AG20443 (cell line): ENCODE measurements at regions not wholly inside any gene's neighbourhood (a gene's known extent, or its start where the extent isn't known, plus 50 kb on each side); places are given as distances from the start of the nearest gene placed in this dataset.

Experiments
- DNase-seq: peaks from one replicate; pipeline ENCODE4 v3.0.0; 2012; ENCODE audit warnings: low spot score, mixed read lengths

- DNase-seq: no peak
Measured at GRCh38 chr9:126017758-126018157, 270.6 kb downstream of the PBX3 start.

GRCh38 chr9:126020836-126021235 is 273.7 kb downstream of the PBX3 start:
- no peak for DNase-seq

- no peak for DNase-seq
Measured at GRCh38 chr9:126023962-126024361, 276.8 kb downstream of the PBX3 start.

DNA sequence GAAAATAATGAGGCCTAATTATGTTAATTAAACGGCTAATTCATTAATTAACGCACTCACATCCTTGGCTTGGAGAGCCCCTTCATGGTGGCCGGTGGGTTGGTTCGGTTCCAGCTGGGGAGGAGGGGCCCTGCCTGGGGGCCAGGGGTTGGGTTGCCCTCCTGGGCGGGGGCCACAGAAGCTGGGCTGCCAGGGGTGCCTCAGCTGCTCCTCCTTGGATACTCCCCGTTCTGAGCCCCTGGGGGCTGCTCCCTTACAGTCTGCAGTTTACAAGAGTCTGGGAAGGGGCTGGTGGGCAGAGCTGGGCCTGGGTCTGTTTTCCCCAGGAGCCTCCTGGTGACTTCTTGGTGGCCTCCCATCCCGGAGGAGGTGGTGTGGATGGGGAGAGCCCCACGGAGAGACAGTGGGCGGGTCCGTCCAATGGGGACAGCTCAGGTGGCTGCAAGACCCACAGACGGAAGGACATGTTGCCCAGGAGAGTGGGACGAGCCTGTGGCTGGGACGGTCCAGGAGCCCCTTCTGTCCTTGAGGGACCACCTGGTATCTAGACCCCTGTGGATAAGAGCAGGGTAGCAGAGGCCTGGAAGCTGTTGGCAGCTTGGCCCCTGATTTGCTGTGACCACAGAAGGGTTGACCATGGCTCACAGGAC is 277.5 kb downstream of the PBX3 start:
- no peak for DNase-seq

DNA sequence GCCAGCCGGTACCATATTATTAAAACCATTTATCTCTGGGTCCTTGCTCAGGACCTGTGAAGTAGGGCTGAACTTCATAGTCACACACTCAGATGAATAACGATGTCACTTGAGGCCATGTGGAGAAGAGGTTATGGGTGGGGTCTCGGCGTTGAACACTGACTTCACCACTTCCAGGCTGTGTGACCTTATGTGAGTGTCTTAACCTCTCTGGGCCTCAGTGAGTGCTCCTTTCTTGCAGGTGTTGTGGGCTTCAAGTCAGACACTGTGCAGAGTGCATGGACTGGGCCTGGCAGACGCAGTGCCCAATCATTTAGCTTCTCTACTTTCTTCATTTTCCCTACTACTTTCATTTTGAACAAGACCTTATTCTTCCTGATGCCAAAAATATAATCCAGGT is 278.8 kb downstream of the PBX3 start:
- no peak for DNase-seq

GRCh38 chr9:126027566-126027965 is 280.4 kb downstream of the PBX3 start:
- DNase-seq: no peak

GRCh38 chr9:126028746-126029145 is 281.6 kb downstream of the PBX3 start:
- no peak for DNase-seq

GRCh38 chr9:126030716-126031115 is 283.5 kb downstream of the PBX3 start:
- no peak for DNase-seq

GRCh38 chr9:126031116-126031515 is 283.9 kb downstream of the PBX3 start:
- no peak for DNase-seq

DNA sequence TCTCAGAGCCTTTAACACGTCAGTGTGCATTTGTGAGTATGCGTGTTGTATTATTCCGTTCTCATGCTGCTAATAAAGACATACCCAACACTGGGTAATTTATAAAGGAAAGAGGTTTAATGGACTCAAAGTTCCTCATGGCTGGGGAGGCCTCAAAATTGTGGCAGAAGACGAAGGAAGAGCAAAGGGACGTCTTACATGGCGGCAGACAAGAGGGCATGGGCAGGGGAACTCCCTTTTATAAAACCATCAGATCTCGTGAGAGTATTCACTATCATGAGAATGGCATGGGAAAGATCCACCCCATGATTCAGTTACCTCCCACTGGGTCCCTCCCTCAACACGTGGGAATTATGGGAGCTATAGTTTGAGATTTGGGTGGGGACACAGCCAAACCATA is 285.0 kb downstream of the PBX3 start:
- DNase-seq: no peak

DNA sequence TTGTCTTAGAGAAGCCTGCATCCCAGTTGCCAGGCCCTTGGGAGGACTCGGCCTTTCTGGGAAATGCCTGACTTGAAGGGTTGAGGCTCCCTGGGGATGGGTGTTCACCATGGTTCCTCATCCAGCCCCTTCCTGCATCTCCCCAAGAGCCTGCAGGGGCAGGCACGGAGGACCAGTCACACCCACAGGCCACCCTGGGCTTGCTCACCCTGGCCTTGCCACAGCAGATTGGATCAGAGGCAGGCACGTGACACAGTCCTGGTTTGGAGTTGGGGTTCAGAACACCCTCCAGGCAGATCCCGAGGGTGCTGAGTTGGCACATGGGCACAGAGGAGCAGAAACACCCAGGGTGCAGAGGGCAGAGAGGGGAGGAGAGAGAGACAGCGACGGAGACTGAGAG is 286.1 kb downstream of the PBX3 start:
- no peak for DNase-seq

DNA sequence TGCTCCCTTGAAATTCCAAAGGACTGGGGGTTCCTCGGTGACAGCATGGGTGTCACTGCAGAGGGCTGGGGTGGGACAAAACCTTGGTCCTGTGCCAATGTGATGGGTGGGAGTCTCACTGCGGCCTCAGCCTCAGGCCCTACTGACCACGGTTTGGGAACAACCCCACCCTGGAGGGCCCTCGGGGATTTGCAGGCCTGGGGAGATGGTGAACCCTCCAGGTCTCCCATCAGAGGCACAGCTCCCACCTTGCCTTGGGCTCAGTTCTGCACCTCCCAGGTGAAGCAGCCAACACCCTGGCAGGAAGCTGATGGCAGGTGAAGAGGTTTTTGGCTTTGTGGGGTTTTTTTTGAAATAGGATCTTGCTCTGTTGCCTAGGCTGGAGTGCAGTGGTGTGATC is 286.8 kb downstream of the PBX3 start:
- no peak for DNase-seq

DNA sequence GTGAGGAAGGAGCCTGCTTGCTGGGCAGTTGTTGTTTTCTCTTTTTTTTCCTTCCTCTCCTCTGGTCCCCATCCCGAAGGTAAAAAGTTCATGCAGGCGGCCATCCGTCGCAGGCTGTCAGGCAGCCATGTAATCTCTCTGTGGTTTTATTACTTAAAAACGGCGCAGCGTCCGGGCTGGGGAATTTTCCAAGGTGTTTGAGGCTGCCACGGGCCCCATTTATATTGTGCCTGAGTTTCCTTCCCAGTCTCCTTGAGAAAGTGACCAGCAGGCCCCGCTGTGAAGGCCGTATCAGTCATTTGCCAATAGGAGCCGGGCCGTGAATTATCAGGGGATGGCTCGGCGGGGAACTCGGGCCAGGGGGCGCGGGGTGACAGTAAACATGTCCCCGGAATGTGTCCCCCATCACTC is 289.7 kb downstream of the PBX3 start:
- no peak for DNase-seq

GRCh38 chr9:126038790-126039189 is 287.8 kb upstream of the MVB12B start:
- DNase-seq: no peak

DNA sequence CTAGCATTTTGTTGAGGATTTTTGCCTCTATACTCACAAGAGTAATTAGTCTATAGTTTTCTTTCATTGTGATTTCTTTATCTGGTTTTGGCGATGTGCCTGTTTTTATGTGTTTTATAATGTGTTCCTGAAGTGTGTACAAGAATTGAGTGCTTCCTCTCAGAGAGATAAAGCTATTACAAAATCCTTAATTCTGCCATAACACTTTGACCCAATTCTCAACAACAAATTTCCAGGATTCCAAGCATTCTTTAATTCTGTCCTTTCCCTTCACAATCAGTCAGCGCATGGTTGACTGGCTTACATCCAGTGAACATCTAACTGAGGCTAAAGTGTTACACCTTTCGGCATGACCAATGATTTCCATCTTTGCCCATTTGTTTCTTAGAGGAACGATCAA is 282.9 kb upstream of the MVB12B start:
- no peak for DNase-seq

GRCh38 chr9:126049088-126049487 is 277.5 kb upstream of the MVB12B start:
- no peak for DNase-seq

- DNase-seq: no peak
Measured at GRCh38 chr9:126049896-126050604, 276.6 kb upstream of the MVB12B start.

DNA sequence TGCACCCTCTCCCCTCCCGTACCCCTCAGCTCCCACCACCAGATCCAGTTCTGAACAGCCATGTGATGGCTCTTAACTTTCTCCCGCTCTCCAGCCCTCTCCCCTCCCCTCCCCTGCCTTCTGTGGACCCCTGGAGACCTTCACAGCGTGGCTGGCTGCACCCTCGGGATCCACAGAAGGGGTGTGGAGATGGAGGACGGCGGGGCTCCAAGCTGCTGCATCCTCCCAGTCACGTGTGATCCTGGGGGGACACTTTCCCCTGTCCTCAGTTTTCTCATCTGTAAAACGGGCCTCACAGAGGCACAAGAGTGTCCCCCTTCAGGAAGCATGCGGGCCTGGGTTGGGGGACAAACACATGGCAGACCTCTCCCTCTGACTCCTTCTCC is 276.0 kb upstream of the MVB12B start:
- DNase-seq: no peak

DNA sequence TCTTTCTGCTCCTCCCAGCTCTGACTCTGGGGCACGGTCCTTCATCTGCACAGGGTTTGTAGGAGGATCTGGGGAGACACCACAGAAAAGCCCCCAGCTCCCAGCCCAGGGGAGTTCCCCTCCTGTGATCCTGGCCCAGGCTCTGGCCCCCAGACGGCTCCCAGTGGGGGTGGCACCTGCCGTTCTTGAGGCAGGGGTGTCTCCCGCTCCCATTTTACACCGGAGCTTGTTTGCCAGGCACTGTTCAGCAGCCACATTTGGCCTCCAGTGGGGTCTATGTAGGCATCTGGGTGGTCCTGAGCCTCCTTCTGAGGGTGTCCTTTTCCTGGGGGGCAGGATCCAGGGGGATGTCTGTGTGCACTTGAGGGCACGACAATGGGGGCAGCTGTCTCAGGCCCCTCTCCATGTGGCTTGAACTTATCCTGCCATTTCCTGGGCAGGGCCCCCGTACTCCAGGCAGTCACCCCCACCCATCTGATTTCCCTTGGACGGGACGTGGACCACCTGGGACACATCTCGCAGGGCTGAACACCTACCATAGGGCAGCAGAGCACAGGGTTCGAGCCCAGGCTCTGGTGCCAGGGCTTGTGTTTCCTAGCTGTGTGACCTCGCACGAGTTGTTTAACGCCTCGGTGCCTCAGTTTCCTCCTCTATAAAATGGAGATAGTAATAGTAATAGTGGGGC is 275.0 kb upstream of the MVB12B start:
- DNase-seq: no peak

GRCh38 chr9:126052791-126053190 is 273.8 kb upstream of the MVB12B start:
- DNase-seq: no peak

GRCh38 chr9:126053913-126054312 is 272.7 kb upstream of the MVB12B start:
- DNase-seq: no peak

- DNase-seq: no peak
Measured at GRCh38 chr9:126055381-126055985, 271.1 kb upstream of the MVB12B start.
